NCI-H128 (cell line): ENCODE measurements at regions not wholly inside any gene's neighbourhood (a gene's known extent, or its start where the extent isn't known, plus 50 kb on each side); places are given as distances from the start of the nearest gene placed in this dataset.

ENCODE experiments used
- DNase-seq: peaks from one replicate; lab custom pipeline; 2025; ENCODE audit not compliant: unreplicated experiment; lab: John Stamatoyannopoulos, UW

GRCh38 chr12:93288626-93289025, 89.1 kb upstream of the NUDT4 start:
- no peak for DNase-seq

- no peak for DNase-seq
These were observed 87.3 kb upstream of the NUDT4 start for GRCh38 chr12:93290391-93290790.

GRCh38 chr12:93292213-93292612, 85.5 kb upstream of the NUDT4 start:
- DNase-seq: no peak

GRCh38 chr12:93292731-93293566, 84.8 kb upstream of the NUDT4 start:
- DNase-seq: no peak

GRCh38 chr12:93297032-93297431, 80.7 kb upstream of the NUDT4 start:
- DNase-seq: no peak

- DNase-seq: no peak
These were observed 80.2 kb upstream of the NUDT4 start for GRCh38 chr12:93297536-93297935.

GRCh38 chr12:93299262-93299846, 78.4 kb upstream of the NUDT4 start:
- DNase-seq: no peak

- DNase-seq: no peak
These were observed 77.1 kb upstream of the NUDT4 start for GRCh38 chr12:93300611-93301021.

GRCh38 chr12:93302331-93303229, 75.1 kb upstream of the NUDT4 start:
- DNase-seq: no peak

- DNase-seq: no peak
These were observed 71.1 kb upstream of the NUDT4 start for GRCh38 chr12:93306636-93307035.

- DNase-seq: no peak
These were observed 69.4 kb upstream of the NUDT4 start for GRCh38 chr12:93308281-93308680.

GRCh38 chr12:93311827-93312226, 65.9 kb upstream of the NUDT4 start:
- no peak for DNase-seq

- DNase-seq: no peak
These were observed 63.6 kb upstream of the NUDT4 start for GRCh38 chr12:93314177-93314497.

GRCh38 chr12:93315385-93315906, 62.3 kb upstream of the NUDT4 start:
- DNase-seq: no peak

GRCh38 chr12:93315907-93316622, 61.7 kb upstream of the NUDT4 start:
- DNase-seq: no peak

GRCh38 chr12:93316623-93316971, 61.1 kb upstream of the NUDT4 start:
- DNase-seq: no peak

GRCh38 chr12:93317227-93317626, 60.5 kb upstream of the NUDT4 start:
- DNase-seq: no peak

- DNase-seq: no peak
These were observed 58.8 kb upstream of the NUDT4 start for GRCh38 chr12:93318720-93319522.

GRCh38 chr12:93319523-93320050, 58.1 kb upstream of the NUDT4 start:
- no peak for DNase-seq

- DNase-seq: no peak
These were observed 54.9 kb upstream of the NUDT4 start for GRCh38 chr12:93322784-93323183.
